ENCODE measurements at regions not wholly inside any gene's neighbourhood (a gene's known extent, or its start where the extent isn't known, plus 50 kb on each side); places are given as distances from the start of the nearest gene placed in this dataset.

DNA sequence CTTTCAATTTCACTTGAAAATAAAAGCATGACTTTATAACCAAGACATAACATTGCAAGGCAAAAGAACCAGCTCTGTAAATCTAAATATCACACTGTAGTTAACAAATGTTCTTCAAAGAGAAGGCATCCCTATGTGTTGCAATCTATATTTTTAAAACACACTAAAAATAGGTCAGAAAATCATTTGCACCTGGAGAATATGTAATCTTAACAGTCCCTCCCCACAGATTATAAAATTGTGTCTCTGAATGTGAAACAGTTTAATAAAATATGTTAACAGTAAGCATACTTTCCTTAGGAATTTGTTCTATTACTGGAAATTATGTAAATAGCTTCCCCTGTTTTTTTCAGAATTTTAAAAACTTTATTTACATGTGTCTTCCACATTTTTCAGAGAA, 351.9 kb downstream of the COL12A1 start:
- TF ChIP-seq, protein P1, sequence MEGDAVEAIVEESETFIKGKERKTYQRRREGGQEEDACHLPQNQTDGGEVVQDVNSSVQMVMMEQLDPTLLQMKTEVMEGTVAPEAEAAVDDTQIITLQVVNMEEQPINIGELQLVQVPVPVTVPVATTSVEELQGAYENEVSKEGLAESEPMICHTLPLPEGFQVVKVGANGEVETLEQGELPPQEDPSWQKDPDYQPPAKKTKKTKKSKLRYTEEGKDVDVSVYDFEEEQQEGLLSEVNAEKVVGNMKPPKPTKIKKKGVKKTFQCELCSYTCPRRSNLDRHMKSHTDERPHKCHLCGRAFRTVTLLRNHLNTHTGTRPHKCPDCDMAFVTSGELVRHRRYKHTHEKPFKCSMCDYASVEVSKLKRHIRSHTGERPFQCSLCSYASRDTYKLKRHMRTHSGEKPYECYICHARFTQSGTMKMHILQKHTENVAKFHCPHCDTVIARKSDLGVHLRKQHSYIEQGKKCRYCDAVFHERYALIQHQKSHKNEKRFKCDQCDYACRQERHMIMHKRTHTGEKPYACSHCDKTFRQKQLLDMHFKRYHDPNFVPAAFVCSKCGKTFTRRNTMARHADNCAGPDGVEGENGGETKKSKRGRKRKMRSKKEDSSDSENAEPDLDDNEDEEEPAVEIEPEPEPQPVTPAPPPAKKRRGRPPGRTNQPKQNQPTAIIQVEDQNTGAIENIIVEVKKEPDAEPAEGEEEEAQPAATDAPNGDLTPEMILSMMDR (conservative IDR thresholded peaks at IDR 0.05; ENCODE audit: low read depth, low read length) = no peak
- DNase-seq (ENCODE audit: low read depth) = no peak
- H3K4me3 ChIP-seq (ENCODE audit: low read depth, low read length) = no peak overlapping the region

DNA sequence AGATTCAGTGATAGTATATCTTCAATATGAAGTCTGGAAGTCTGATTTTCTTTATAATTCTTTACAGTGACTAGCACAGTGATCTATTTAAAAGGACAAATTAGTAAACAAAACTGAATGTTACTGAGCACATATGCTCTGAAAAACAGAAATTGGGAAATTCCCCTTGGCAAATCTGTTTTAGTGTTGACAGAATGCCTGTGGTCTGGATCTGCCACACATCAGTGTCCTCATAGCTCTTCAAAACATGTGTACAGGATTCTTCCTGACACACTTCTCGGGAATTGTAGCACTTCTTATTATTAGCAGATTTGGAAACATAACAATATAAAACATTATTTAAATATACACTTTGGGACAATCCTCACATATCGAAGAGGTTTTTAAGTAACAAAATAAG, 354.3 kb downstream of the COL12A1 start:
- no peak for DNase-seq (ENCODE audit: low read depth)
- no peak overlapping the region for H3K4me3 ChIP-seq (ENCODE audit: low read depth, low read length)
- TF ChIP-seq, protein P1 (conservative IDR thresholded peaks at IDR 0.05; ENCODE audit: low read depth, low read length) = no peak

DNA sequence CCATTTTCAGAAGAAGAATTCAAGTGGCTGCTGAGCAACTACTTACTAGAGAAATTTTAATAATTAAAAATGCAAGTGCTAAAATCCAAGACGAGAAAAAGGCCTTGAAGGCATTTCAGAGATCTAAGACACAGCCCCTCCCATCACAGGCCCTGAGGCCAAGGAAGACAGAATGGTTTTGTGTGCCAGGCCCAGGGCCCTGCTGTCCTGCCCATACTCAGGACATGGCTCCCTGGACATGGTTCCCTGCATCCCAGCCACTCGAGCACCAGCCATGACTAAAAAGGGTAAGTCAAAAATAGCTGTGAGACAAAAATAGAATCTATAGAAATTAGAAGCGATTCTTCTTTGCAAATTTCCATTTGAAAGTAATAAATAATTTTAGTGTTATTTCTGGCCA, 364.9 kb downstream of the COL12A1 start:
- TF ChIP-seq, protein P1 (conservative IDR thresholded peaks at IDR 0.05; ENCODE audit: low read depth, low read length) = no peak

DNA sequence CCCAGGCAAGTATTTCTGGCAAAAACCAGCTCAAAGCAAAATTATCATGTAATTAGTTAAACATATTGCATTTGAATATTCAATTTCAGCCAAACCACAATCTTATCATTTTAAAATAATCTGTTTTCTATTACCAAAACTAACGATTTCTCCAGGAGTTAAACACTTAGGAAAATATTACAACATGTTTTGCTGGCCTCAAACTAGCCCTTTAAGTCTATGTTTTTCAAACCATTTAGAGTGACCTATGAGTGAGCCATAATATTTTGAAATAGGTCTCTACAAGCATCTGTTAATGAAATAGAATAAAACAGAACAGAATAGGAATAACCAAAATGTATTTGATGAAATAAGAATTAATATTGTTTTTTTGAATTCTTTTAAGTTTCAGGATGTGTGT, 370.9 kb downstream of the COL12A1 start:
- TF ChIP-seq, protein P1 (conservative IDR thresholded peaks at IDR 0.05; ENCODE audit: low read depth, low read length) = no peak
- no peak overlapping the region for H3K4me3 ChIP-seq (ENCODE audit: low read depth, low read length)
- DNase-seq (ENCODE audit: low read depth) = no peak

More for the DNA sequence above, 364.9 kb downstream of the COL12A1 start:
- DNase-seq (ENCODE audit: low read depth) = no peak
- no peak overlapping the region for H3K4me3 ChIP-seq (ENCODE audit: low read depth, low read length)

DNA sequence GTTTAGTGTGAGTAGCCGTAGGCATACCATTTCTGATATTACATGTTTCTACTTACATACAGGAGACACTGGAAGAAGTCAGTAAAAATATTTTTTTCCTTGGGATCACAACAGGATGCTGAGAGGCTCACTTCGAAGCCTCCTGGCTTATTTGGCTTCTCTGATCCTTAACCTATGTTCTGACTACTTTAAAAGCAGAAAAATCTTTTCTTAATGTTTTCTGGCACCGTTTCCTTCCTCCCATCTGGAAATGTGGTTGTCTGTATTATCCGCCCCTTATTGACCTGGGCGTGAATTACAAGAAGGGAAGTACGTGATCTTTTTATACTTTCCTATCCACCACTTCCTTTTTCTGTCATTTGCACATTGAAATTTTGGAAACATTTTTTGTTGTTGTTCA, 379.6 kb downstream of the COL12A1 start:
- no peak overlapping the region for H3K4me3 ChIP-seq (ENCODE audit: low read depth, low read length)
- TF ChIP-seq, protein P1 (conservative IDR thresholded peaks at IDR 0.05; ENCODE audit: low read depth, low read length) = no peak
- DNase-seq (ENCODE audit: low read depth) = no peak

DNA sequence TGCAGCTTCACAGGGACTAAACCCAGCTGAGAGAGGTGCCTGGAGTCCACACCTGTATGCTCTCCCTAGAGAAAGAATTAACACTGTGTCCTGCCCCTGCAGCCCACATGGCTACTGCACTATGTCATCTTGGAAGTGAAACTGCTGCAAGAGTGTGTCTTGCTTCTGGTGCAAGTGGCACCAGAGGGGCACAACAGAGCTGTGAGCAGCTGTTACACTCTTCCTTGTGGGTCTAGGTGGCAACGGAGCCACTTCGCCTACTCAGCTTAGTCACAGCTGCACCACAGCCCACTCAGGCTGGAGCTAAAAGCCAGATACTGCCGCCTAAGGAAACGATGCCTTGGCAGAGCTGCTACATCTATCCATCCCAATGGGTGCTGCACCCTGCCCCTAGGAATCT, 391.4 kb downstream of the COL12A1 start:
- TF ChIP-seq, protein P1 (conservative IDR thresholded peaks at IDR 0.05; ENCODE audit: low read depth, low read length) = no peak
- H3K4me3 ChIP-seq (ENCODE audit: low read depth, low read length) = no peak overlapping the region
- no peak for DNase-seq (ENCODE audit: low read depth)

DNA sequence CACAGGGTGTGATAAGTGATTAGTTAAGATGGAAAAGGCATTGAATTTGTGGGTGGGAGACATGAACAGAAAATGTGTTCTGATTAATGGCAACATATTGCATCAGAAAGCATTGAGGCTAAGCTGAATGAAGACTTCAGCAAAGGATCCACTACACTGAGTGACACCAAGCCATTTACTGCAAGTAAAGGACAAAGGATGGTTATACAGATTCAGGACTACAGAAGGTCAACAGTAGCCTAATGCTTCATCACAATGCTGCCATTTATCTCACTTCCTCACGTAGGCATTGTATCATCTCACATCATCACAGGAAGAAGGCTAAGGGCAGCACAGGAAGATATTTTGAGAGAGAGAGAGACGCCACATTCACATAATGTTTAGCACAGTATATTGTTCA, 398.2 kb downstream of the COL12A1 start:
- TF ChIP-seq, protein P1 (conservative IDR thresholded peaks at IDR 0.05; ENCODE audit: low read depth, low read length) = no peak
- H3K4me3 ChIP-seq (ENCODE audit: low read depth, low read length) = no peak overlapping the region
- no peak for DNase-seq (ENCODE audit: low read depth)
